RWPE2 (cell line): ENCODE measurements at regions not wholly inside any gene's neighbourhood (a gene's known extent, or its start where the extent isn't known, plus 50 kb on each side); places are given as distances from the start of the nearest gene placed in this dataset.

Source experiments
- ATAC-seq: fragments of 200-7000 bp; cut with Tn5 transposase; 3 replicates; pipeline ENCODE4 v1.9.1; 2021; ENCODE audit warnings: low read depth
- DNase-seq: peaks from one replicate; pipeline ENCODE4 v3.0.0-alpha.2; 2020; ENCODE audit warnings: low spot score
- H3K27ac ChIP-seq: fragments of 450-650 bp; 2 replicates; pipeline ENCODE4 v1.5.1; 2017; ENCODE audit warnings: mild to moderate bottlenecking; ENCODE audit not compliant: poor library complexity, severe bottlenecking
- H3K27me3 ChIP-seq: fragments of 250-450 bp; sonication (Bioruptor Pico); 2 replicates; pipeline ENCODE4 v1.5.1; 2021; ENCODE audit warnings: mild to moderate bottlenecking, moderate library complexity; ENCODE audit not compliant: insufficient read depth, poor library complexity, severe bottlenecking
- H3K36me3 ChIP-seq: fragments of 250-450 bp; sonication (Bioruptor Pico); 2 replicates; pipeline ENCODE4 v1.5.1; 2020; ENCODE audit warnings: low read depth, mild to moderate bottlenecking, moderate library complexity
- H3K4me1 ChIP-seq: fragments of 250-450 bp; sonication (Bioruptor Pico); 2 replicates; pipeline ENCODE4 v1.5.1; 2021; ENCODE audit warnings: mild to moderate bottlenecking, moderate library complexity; ENCODE audit not compliant: insufficient read depth, poor library complexity, severe bottlenecking
- H3K4me3 ChIP-seq: fragments of 250-450 bp; sonication (Bioruptor Pico); 2 replicates; pipeline ENCODE4 v1.5.1; 2021; ENCODE audit warnings: mild to moderate bottlenecking, moderate library complexity; ENCODE audit not compliant: severe bottlenecking
- H3K9me3 ChIP-seq: fragments of 250-450 bp; sonication (Bioruptor Pico); 2 replicates; pipeline ENCODE4 v1.5.1; 2021; ENCODE audit warnings: mild to moderate bottlenecking, moderate library complexity; ENCODE audit not compliant: severe bottlenecking
- CTCF ChIP-seq: fragments of 450-650 bp; IDR thresholded peaks from one replicate; pipeline ENCODE4 v1.5.1; 2017; ENCODE audit warnings: mild to moderate bottlenecking, moderate library complexity; ENCODE audit not compliant: poor library complexity, severe bottlenecking

GRCh38 chr14:43649508-43649907 lies 857.6 kb downstream of the FSCB start:
- Histone ChIP-seq H3K27ac (no peak overlapping the region), H3K9me3 (no peaks in the 10 kb centered on the region), H3K36me3 (no peaks in the 10 kb centered on the region), H3K4me3 (no peak overlapping the region), H3K27me3 (no peaks in the 10 kb centered on the region), H3K4me1 (no peaks in the 10 kb centered on the region)
- DNase-seq (no peak), ATAC-seq (no peak)
- TF ChIP-seq CTCF: no peak

GRCh38 chr14:43647302-43647701 lies 859.8 kb downstream of the FSCB start:
- H3K36me3 ChIP-seq: no peaks in the 10 kb centered on the region
- no peak for TF ChIP-seq CTCF
- DNase-seq (no peak), ATAC-seq (no peak)
- no peak overlapping the region for H3K4me3 ChIP-seq
- no peaks in the 10 kb centered on the region for H3K9me3 ChIP-seq
- H3K27ac ChIP-seq: no peak overlapping the region
- no peaks in the 10 kb centered on the region for H3K27me3 ChIP-seq
- H3K4me1 ChIP-seq: no peaks in the 10 kb centered on the region

GRCh38 chr14:43640718-43641267 lies 866.3 kb downstream of the FSCB start:
- H3K9me3 ChIP-seq: no peaks in the 10 kb centered on the region
- no peak for DNase-seq
- H3K27ac ChIP-seq: no peak overlapping the region
- no peak for TF ChIP-seq CTCF
- H3K4me3 ChIP-seq: no peak overlapping the region
- ATAC-seq: no peak
- no peaks in the 10 kb centered on the region for H3K27me3 ChIP-seq
- H3K4me1 ChIP-seq: no peaks in the 10 kb centered on the region
- H3K36me3 ChIP-seq: no peaks in the 10 kb centered on the region

- TF ChIP-seq CTCF: no peak
- Histone ChIP-seq H3K4me3 (no peak overlapping the region), H3K27me3 (no peaks in the 10 kb centered on the region), H3K27ac (no peak overlapping the region), H3K9me3 (no peaks in the 10 kb centered on the region), H3K4me1 (no peaks in the 10 kb centered on the region), H3K36me3 (no peaks in the 10 kb centered on the region)
- no peak for DNase-seq
- ATAC-seq: no peak
Observed at GRCh38 chr14:43625294-43625693, 881.8 kb downstream of the FSCB start.

- Histone ChIP-seq H3K9me3 (no peaks in the 10 kb centered on the region), H3K4me3 (no peak overlapping the region), H3K36me3 (no peaks in the 10 kb centered on the region), H3K27ac (no peak overlapping the region), H3K4me1 (no peaks in the 10 kb centered on the region), H3K27me3 (no peaks in the 10 kb centered on the region)
- DNase-seq: no peak
- TF ChIP-seq CTCF: no peak
- ATAC-seq: peak; percentile 58; the same call in 2 of the 3 replicates
Observed at GRCh38 chr14:43621282-43621681, 885.8 kb downstream of the FSCB start.
